K562 (cell line): ENCODE measurements at regions not wholly inside any gene's neighbourhood (a gene's known extent, or its start where the extent isn't known, plus 50 kb on each side); places are given as distances from the start of the nearest gene placed in this dataset.

Experiments used
- AFF4 ChIP-seq: sonication (generic); formaldehyde crosslinking; IDR thresholded peaks from 2 replicates; pipeline ENCODE4 v1.8.0; 2023; ENCODE audit warnings: mild to moderate bottlenecking, missing genetic modification reagents
- ARID2 ChIP-seq: fragments of 450-650 bp; IDR thresholded peaks from 2 replicates; pipeline ENCODE4 v1.6.1; 2017; ENCODE audit warnings: antibody characterized with exemption, mild to moderate bottlenecking
- CAMTA2 ChIP-seq: fragments of 250-450 bp; sonication (Bioruptor Pico); conservative IDR thresholded peaks from 2 replicates; pipeline ENCODE4 v1.5.1; 2022
- CEBPZ ChIP-seq: fragments of 150-350 bp; IDR thresholded peaks from 2 replicates; pipeline ENCODE4 v1.6.1; 2014; ENCODE audit warnings: low read depth, mild to moderate bottlenecking, low read length, borderline replicate concordance
- EGR1 ChIP-seq: fragments of 450-650 bp; conservative IDR thresholded peaks from 2 replicates; pipeline ENCODE4 v1.6.1; 2017; ENCODE audit warnings: mild to moderate bottlenecking
- GATA2 ChIP-seq: sonication (generic); formaldehyde crosslinking; IDR thresholded peaks from 2 replicates; pipeline ENCODE4 v1.4.0; 2020; ENCODE audit warnings: mild to moderate bottlenecking, missing genetic modification reagents
- IRF1 ChIP-seq: sonication (generic); formaldehyde crosslinking; IDR thresholded peaks from 2 replicates; pipeline ENCODE4 v1.8.0; 2022; ENCODE audit warnings: missing genetic modification reagents, mild to moderate bottlenecking, borderline replicate concordance
- POLR2A ChIP-seq: fragments of 450-650 bp; conservative IDR thresholded peaks from 2 replicates; pipeline ENCODE4 v1.6.1; 2016
- SMAD1 ChIP-seq: fragments of 150-350 bp; IDR thresholded peaks from 2 replicates; pipeline ENCODE4 v1.6.1; 2014; ENCODE audit warnings: low read length, low read depth; ENCODE audit not compliant: partially characterized antibody
- SMAD3 ChIP-seq: fragments of 450-650 bp; formaldehyde crosslinking; conservative IDR thresholded peaks from 2 replicates; pipeline ENCODE4 v1.4.0; 2020; ENCODE audit warnings: mild to moderate bottlenecking
- SMARCA4 ChIP-seq: fragments of 450-650 bp; IDR thresholded peaks from 2 replicates; pipeline ENCODE4 v1.6.1; 2016
- ZFP36 ChIP-seq: fragments of 150-350 bp; IDR thresholded peaks from 2 replicates; pipeline ENCODE4 v1.6.1; 2018; ENCODE audit warnings: low read length, low read depth; ENCODE audit not compliant: partially characterized antibody
- ZNF232 ChIP-seq: sonication (generic); formaldehyde crosslinking; IDR thresholded peaks from 2 replicates; pipeline ENCODE4 v1.8.0; 2022; ENCODE audit warnings: mild to moderate bottlenecking, missing genetic modification reagents
- TF ChIP-seq, protein P1 (sequence below), 3 experiments: IDR thresholded peaks in 2 of 3; conservative IDR thresholded peaks in 1 of 3; 2 replicates each; pipeline ENCODE4 v1.5.1; 2011 to 2012; ENCODE audit warnings: low read length in 3 of 3, mild to moderate bottlenecking in 3 of 3, control low read depth in 2 of 3, improper control_type of control experiment in 1 of 3, inconsistent platforms in 1 of 3, low read depth in 1 of 3, mixed read lengths in 1 of 3, moderate library complexity in 1 of 3; ENCODE audit not compliant: insufficient read depth in 2 of 3

DNA sequence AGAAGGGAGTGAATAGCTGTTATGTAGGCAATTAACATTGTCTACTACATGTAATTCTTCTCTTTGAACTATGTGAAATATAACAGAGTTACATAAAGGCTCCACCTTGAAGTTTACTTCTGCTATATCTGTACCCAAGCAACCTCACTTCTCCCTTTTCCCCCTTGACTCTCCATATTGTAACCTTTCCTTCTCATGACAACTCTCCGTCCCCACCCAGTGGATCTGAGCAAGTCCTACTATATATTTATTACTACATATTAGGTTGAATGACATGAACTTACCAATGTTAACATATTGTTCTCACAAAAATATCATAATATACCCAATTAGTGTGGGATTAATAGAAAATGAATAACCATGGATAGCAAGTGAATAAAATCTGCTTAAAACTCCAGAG is 93.2 kb upstream of the ATP8A1 start:
- TF ChIP-seq ZNF232 (CRISPR knock-in tag) (no peak), SMAD3 (CRISPR knock-in tag) (no peak), AFF4 (no peak), POLR2A (no peak), CEBPZ (no peak), SMAD1 (no peak), ZFP36 (no peak), GATA2 (CRISPR knock-in tag) (no peak), CAMTA2 (no peak), ARID2 (no peak), IRF1 (no peak), SMARCA4 (no peak), EGR1 (no peak)
- TF ChIP-seq, protein P1, sequence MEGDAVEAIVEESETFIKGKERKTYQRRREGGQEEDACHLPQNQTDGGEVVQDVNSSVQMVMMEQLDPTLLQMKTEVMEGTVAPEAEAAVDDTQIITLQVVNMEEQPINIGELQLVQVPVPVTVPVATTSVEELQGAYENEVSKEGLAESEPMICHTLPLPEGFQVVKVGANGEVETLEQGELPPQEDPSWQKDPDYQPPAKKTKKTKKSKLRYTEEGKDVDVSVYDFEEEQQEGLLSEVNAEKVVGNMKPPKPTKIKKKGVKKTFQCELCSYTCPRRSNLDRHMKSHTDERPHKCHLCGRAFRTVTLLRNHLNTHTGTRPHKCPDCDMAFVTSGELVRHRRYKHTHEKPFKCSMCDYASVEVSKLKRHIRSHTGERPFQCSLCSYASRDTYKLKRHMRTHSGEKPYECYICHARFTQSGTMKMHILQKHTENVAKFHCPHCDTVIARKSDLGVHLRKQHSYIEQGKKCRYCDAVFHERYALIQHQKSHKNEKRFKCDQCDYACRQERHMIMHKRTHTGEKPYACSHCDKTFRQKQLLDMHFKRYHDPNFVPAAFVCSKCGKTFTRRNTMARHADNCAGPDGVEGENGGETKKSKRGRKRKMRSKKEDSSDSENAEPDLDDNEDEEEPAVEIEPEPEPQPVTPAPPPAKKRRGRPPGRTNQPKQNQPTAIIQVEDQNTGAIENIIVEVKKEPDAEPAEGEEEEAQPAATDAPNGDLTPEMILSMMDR (IDR thresholded peaks at IDR 0.05 in 2 of 3, conservative IDR thresholded peaks at IDR 0.05 in 1 of 3; ENCODE audit: insufficient read depth in 2 of 3, low read depth in 1 of 3, low read length in 3 of 3), result no peak
